ENCODE measurements at regions not wholly inside any gene's neighbourhood (a gene's known extent, or its start where the extent isn't known, plus 50 kb on each side); places are given as distances from the start of the nearest gene placed in this dataset.
A peak's percentile ranks its signal among the peaks of the same experiment; 100 is the strongest.

- TF ChIP-seq ZBED4 (CRISPR knock-in tag; IDR thresholded peaks at IDR 0.05; ENCODE audit: borderline replicate concordance) (no peak), THAP9 (CRISPR knock-in tag; IDR thresholded peaks at IDR 0.05; ENCODE audit: borderline replicate concordance) (peak; percentile 68; the same call in 1 of the 2 replicates), TARDBP (CRISPR knock-in tag; IDR thresholded peaks at IDR 0.05) (no peak), GPN1 (CRISPR knock-in tag; IDR thresholded peaks at IDR 0.05; ENCODE audit: borderline replicate concordance) (no peak), TFDP2 (CRISPR knock-in tag; IDR thresholded peaks at IDR 0.05) (no peak), GATAD1 (CRISPR knock-in tag; IDR thresholded peaks at IDR 0.05) (no peak), ZKSCAN5 (CRISPR knock-in tag; IDR thresholded peaks at IDR 0.05) (no peak), PTBP1 (IDR thresholded peaks at IDR 0.05; ENCODE audit: low read depth, low read length, poor library complexity, severe bottlenecking) (no peak), KDM2A (CRISPR knock-in tag; IDR thresholded peaks at IDR 0.05; ENCODE audit: borderline replicate concordance, low read depth) (peak; percentile 30; the same call in 1 of the 2 replicates), SETDB1 (CRISPR knock-in tag; IDR thresholded peaks at IDR 0.05; ENCODE audit: borderline replicate concordance) (no peak), MTERF4 (CRISPR knock-in tag; IDR thresholded peaks at IDR 0.05) (0 out of 2 replicates have a peak, but pooled peaks have one; percentile 45), MZF1 (CRISPR knock-in tag; IDR thresholded peaks at IDR 0.05; ENCODE audit: borderline replicate concordance) (no peak), REST (IDR thresholded peaks at IDR 0.05; ENCODE audit: borderline replicate concordance in 1 of 2, low read depth in 1 of 2, low read length in 2 of 2) (no peak)
These were observed 86.1 kb downstream of the LINC00237 start (continued) for GRCh38 chr20:21019814-21020658.
